HepG2 (cell line): ENCODE measurements at regions not wholly inside any gene's neighbourhood (a gene's known extent, or its start where the extent isn't known, plus 50 kb on each side); places are given as distances from the start of the nearest gene placed in this dataset.
A peak's percentile ranks its signal among the peaks of the same experiment; 100 is the strongest.

Source experiments
- ATAC-seq: fragments of 200-7000 bp; cut with Tn5 transposase; 3 replicates; pipeline ENCODE4 v1.9.1; 2020; ENCODE audit warnings: mild to moderate bottlenecking, moderate library complexity
- BruUV-seq: library from RNA; stranded (reverse); fragments of 400-500 nt; replicated peaks from 2 replicates; lab custom pipeline; 2021; lab: Mats Ljungman, UMichigan
- CTCF ChIA-PET: fragments of 300-600 bp; formaldehyde crosslinking; extraction: SDS; loops from one replicate; lab custom pipeline; 2021; ENCODE audit warnings: low total read pairs, inconsistent platforms, low intra/inter-chr PET ratio; lab: Yijun Ruan, JAX
- POLR2A ChIA-PET: fragments of 350-600 bp; sonication (Branson Sonifier 250); formaldehyde crosslinking; loops from one replicate; lab custom pipeline; 2020; ENCODE audit warnings: antibody characterized with exemption, inconsistent platforms; lab: Yijun Ruan, JAX
- DNase-seq: peaks from one replicate; pipeline ENCODE4 v3.0.0-alpha.2; 2015; ENCODE audit warnings: low spot score
- FAIRE-seq: peaks from 3 replicates; lab custom pipeline; 2011; peaks lifted over from hg19 to GRCh38; lab: Jason Lieb, UNC
- H2AFZ ChIP-seq: one replicate; pipeline ENCODE4 v1.6.1; 2011; ENCODE audit warnings: low read length, inconsistent platforms
- H3K27ac ChIP-seq: fragments of 300-600 bp; 3 replicates; pipeline ENCODE4 v1.8.0; 2011; ENCODE audit warnings: mixed run types, mild to moderate bottlenecking, mixed read lengths, low read length, inconsistent platforms; ENCODE audit not compliant: insufficient read depth; ENCODE audit errors: extremely low read length
- H3K27me3 ChIP-seq, 2 experiments: fragments of 200-600 bp in 1 of 2; 2 replicates in 1 of 2; 3 replicates in 1 of 2; pipeline versions ENCODE4 v1.6.0 to v1.8.0; 2011; ENCODE audit warnings: low read length in 2 of 2, mild to moderate bottlenecking in 2 of 2, moderate library complexity in 2 of 2, inconsistent platforms in 1 of 2; ENCODE audit not compliant: insufficient read depth in 2 of 2, control insufficient read depth in 1 of 2
- H3K36me3 ChIP-seq, 2 experiments: fragments of 200-600 bp in 1 of 2; replicated peaks in 1 of 2; 2 replicates in 1 of 2; 3 replicates in 1 of 2; pipeline versions ENCODE4 v1.5.1 to v1.8.0; 2011; ENCODE audit warnings: low read length in 2 of 2, inconsistent platforms in 1 of 2; ENCODE audit not compliant: insufficient read depth in 2 of 2, control insufficient read depth in 1 of 2
- H3K4me1 ChIP-seq: 2 replicates; pipeline ENCODE4 v1.5.1; 2012; ENCODE audit warnings: low read length, inconsistent platforms; ENCODE audit not compliant: insufficient read depth
- H3K4me2 ChIP-seq: 2 replicates; pipeline ENCODE4 v1.6.0; 2011; ENCODE audit warnings: low read depth, low read length, inconsistent platforms
- H3K4me3 ChIP-seq, 3 experiments: fragments of 200-600 bp in 1 of 3; sonication (generic), shearing (Covaris generic) in 1 of 3; replicated peaks in 1 of 3; 2 replicates each; pipeline ENCODE4 v1.5.1; 2011 to 2016; ENCODE audit warnings: low read length in 3 of 3, inconsistent platforms in 2 of 3, low read depth in 2 of 3, mild to moderate bottlenecking in 2 of 3, control low read depth in 1 of 3, mixed read lengths in 1 of 3; ENCODE audit not compliant: insufficient read depth in 1 of 3
- H3K79me2 ChIP-seq: one replicate; pipeline ENCODE4 v1.6.1; 2011; ENCODE audit warnings: low read length, inconsistent platforms; ENCODE audit not compliant: insufficient read depth
- H3K9ac ChIP-seq: 2 replicates; pipeline ENCODE4 v1.6.0; 2011; ENCODE audit warnings: mild to moderate bottlenecking, low read depth, low read length, inconsistent platforms; ENCODE audit not compliant: insufficient read depth
- H3K9me3 ChIP-seq: 2 replicates; pipeline ENCODE4 v1.5.1; 2012; ENCODE audit warnings: mild to moderate bottlenecking, low read length
- H4K20me1 ChIP-seq: 2 replicates; pipeline ENCODE4 v1.6.0; 2011; ENCODE audit warnings: inconsistent platforms, mild to moderate bottlenecking, low read length, moderate library complexity; ENCODE audit not compliant: insufficient read depth
- ATF7 ChIP-seq, 2 experiments: fragments of 450-650 bp in 1 of 2; sonication (generic) in 1 of 2; formaldehyde crosslinking in 1 of 2; IDR thresholded peaks; 2 replicates each; pipeline versions ENCODE4 v1.4.0 to v1.6.1; 2016 to 2020; ENCODE audit warnings: antibody characterized with exemption in 1 of 2, mild to moderate bottlenecking in 1 of 2, missing genetic modification reagents in 1 of 2
- CREB1 ChIP-seq, 2 experiments: fragments of 450-650 bp in 1 of 2; IDR thresholded peaks; 2 replicates each; pipeline ENCODE4 v1.6.1; 2016 to 2017; ENCODE audit warnings: control low read depth in 1 of 2, mild to moderate bottlenecking in 1 of 2, missing compliant biosample characterization in 1 of 2, missing genetic modification characterization in 1 of 2
- HOXA9 ChIP-seq: sonication (generic); formaldehyde crosslinking; IDR thresholded peaks from 2 replicates; pipeline ENCODE4 v1.8.1; 2022; ENCODE audit warnings: missing genetic modification reagents, mild to moderate bottlenecking, moderate library complexity, borderline replicate concordance
- POLR2G ChIP-seq: fragments of 200-400 bp; formaldehyde crosslinking; IDR thresholded peaks from 2 replicates; pipeline ENCODE4 v1.6.1; 2018; ENCODE audit warnings: mild to moderate bottlenecking, low read depth, low read length, moderate library complexity
- TBP ChIP-seq: sonication (generic); formaldehyde crosslinking; IDR thresholded peaks from 2 replicates; pipeline ENCODE4 v1.5.0; 2020; ENCODE audit warnings: missing genetic modification reagents
- WGBS: methylation state at CpG from one replicate; pipeline ENCODE4 v1.1.6; 2017; ENCODE audit warnings: low lambda C conversion rate; 5-methylcytosine and 5-hydroxymethylcytosine counted together
- in situ Hi-C: cut with HindIII; loops from 2 replicates; pipeline ENCODE4 v1.10.0; 2017; ENCODE audit warnings: low pct_unique_long_range_greater_than_20kb; ENCODE audit not compliant: extremely low pct_ligation_motif_present
- intact Hi-C: fragments of 100-400 bp; cut with micrococcal nuclease; formaldehyde crosslinking; loops from one replicate; pipeline ENCODE4 v1.10.0; 2022; ENCODE audit not compliant: unreplicated experiment
- TF ChIP-seq, protein P1 (sequence below): sonication (generic); formaldehyde crosslinking; IDR thresholded peaks from 2 replicates; pipeline ENCODE4 v1.5.0; 2020; ENCODE audit warnings: mild to moderate bottlenecking, missing genetic modification reagents, borderline replicate concordance
- TF ChIP-seq, protein P2 (sequence below), 2 experiments: sonication (generic) in 1 of 2; formaldehyde crosslinking in 1 of 2; IDR thresholded peaks; 2 replicates each; pipeline versions ENCODE4 v1.4.0 to v1.6.1; 2018 to 2020; ENCODE audit warnings: missing genetic modification reagents in 2 of 2, borderline replicate concordance in 1 of 2, low read depth in 1 of 2, mild to moderate bottlenecking in 1 of 2, missing biosample characterization in 1 of 2

DNA sequence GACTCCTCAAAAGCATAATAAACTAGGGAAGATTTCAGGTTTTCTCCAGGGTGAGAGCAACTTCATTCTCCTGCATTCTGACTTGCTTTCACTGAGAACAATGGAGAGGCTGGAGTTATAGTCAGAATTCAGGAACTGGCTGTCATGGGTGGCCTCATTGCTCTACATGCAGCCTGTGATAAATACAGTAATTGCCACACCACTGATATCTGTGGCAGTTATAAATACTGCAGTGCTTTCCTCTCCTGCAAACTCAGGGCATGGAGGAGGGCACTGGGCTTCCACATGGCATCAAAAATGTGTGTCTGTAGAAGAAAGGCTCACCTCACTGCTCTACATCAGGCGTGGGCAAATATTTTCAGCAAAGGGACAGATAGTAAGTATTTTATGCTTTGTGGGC lies 510.2 kb downstream of the ZNF516 start (continued):
- TF ChIP-seq, protein P1, sequence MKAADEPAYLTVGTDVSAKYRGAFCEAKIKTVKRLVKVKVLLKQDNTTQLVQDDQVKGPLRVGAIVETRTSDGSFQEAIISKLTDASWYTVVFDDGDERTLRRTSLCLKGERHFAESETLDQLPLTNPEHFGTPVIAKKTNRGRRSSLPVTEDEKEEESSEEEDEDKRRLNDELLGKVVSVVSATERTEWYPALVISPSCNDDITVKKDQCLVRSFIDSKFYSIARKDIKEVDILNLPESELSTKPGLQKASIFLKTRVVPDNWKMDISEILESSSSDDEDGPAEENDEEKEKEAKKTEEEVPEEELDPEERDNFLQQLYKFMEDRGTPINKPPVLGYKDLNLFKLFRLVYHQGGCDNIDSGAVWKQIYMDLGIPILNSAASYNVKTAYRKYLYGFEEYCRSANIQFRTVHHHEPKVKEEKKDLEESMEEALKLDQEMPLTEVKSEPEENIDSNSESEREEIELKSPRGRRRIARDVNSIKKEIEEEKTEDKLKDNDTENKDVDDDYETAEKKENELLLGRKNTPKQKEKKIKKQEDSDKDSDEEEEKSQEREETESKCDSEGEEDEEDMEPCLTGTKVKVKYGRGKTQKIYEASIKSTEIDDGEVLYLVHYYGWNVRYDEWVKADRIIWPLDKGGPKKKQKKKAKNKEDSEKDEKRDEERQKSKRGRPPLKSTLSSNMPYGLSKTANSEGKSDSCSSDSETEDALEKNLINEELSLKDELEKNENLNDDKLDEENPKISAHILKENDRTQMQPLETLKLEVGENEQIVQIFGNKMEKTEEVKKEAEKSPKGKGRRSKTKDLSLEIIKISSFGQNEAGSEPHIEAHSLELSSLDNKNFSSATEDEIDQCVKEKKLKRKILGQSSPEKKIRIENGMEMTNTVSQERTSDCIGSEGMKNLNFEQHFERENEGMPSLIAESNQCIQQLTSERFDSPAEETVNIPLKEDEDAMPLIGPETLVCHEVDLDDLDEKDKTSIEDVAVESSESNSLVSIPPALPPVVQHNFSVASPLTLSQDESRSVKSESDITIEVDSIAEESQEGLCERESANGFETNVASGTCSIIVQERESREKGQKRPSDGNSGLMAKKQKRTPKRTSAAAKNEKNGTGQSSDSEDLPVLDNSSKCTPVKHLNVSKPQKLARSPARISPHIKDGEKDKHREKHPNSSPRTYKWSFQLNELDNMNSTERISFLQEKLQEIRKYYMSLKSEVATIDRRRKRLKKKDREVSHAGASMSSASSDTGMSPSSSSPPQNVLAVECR (CRISPR knock-in tag), result no peak
- no peak for TF ChIP-seq HOXA9 (CRISPR knock-in tag)
- TF ChIP-seq, protein P2, sequence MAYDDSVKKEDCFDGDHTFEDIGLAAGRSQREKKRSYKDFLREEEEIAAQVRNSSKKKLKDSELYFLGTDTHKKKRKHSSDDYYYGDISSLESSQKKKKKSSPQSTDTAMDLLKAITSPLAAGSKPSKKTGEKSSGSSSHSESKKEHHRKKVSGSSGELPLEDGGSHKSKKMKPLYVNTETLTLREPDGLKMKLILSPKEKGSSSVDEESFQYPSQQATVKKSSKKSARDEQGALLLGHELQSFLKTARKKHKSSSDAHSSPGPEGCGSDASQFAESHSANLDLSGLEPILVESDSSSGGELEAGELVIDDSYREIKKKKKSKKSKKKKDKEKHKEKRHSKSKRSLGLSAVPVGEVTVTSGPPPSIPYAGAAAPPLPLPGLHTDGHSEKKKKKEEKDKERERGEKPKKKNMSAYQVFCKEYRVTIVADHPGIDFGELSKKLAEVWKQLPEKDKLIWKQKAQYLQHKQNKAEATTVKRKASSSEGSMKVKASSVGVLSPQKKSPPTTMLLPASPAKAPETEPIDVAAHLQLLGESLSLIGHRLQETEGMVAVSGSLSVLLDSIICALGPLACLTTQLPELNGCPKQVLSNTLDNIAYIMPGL (CRISPR knock-in tag; IDR thresholded peaks at IDR 0.05; ENCODE audit: borderline replicate concordance in 1 of 2, low read depth in 1 of 2), result no peak
- TF ChIP-seq POLR2G, result no peak

DNA sequence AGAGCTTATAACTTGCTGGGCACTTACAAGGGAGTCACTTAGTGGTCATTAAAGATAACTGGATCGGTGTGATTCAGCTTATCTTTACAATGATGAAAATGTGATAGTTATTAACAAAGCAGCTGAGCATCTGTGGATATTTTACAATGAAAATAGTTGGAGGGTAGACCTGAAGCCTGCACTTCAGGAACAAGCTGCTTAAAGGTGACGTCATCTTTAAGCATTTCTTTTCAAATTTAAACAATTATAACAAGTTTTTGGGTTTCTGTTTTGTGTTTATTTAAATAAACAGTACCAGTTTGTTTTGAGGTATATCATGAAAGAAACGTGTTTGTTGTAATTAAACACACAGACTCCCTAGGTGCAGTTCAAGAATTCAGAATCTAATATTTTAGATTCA lies 513.9 kb downstream of the ZNF516 start:
- Histone ChIP-seq H2AFZ (no peak overlapping the region), H4K20me1 (no peaks in the 10 kb centered on the region), H3K9me3 (no peaks in the 10 kb centered on the region), H3K27ac (no peak overlapping the region), H3K4me2 (no peak overlapping the region), H3K4me3 (no peak overlapping the region)
- BruUV-seq, result no TSS peak
- 2% methylated on average over 3 of the region's 3 CpGs for WGBS
- CTCF ChIA-PET, result no interaction called here
- POLR2A ChIA-PET, result no interaction called here
- in situ Hi-C loops, result no loop called here
- peak; percentile 99 for TF ChIP-seq ATF7 (IDR thresholded peaks at IDR 0.05)
- no peak for TF ChIP-seq ATF7 (CRISPR knock-in tag; IDR thresholded peaks at IDR 0.05)
- no peak for TF ChIP-seq TBP (CRISPR knock-in tag)
- TF ChIP-seq CREB1 (IDR thresholded peaks at IDR 0.05), result peak; percentile 86
- TF ChIP-seq CREB1 (CRISPR knock-in tag; IDR thresholded peaks at IDR 0.05), result no peak
- TF ChIP-seq, all 625 proteins: peak for 2
- no peak for ATAC-seq
- no peaks in the 10 kb centered on the region for H3K79me2 ChIP-seq
- no peak overlapping the region for H3K9ac ChIP-seq
- no peaks in the 10 kb centered on the region; a peak in 1 of 5 replicates for H3K27me3 ChIP-seq
- H3K36me3 ChIP-seq, result no peaks in the 10 kb centered on the region
- no peak for FAIRE-seq
- no peak for DNase-seq
- intact Hi-C loops, result no loop called here
- H3K4me1 ChIP-seq, result no peaks in the 10 kb centered on the region
